WTC11 (cell line): ENCODE measurements at regions not wholly inside any gene's neighbourhood (a gene's known extent, or its start where the extent isn't known, plus 50 kb on each side); places are given as distances from the start of the nearest gene placed in this dataset.

Experiments
- ATAC-seq: fragments of 200-7000 bp; cut with Tn5 transposase; 2 replicates; pipeline ENCODE4 v1.10.0; 2021; ENCODE audit warnings: mild to moderate bottlenecking, moderate library complexity
- CTCF ChIA-PET: fragments of 300-600 bp; sonication (Branson Sonifier 250); formaldehyde crosslinking; loops from one replicate; lab custom pipeline; 2021; ENCODE audit warnings: antibody characterized with exemption; lab: Charles Lee
- POLR2A ChIA-PET: fragments of 350-600 bp; sonication (Branson Sonifier 250); formaldehyde crosslinking; loops from one replicate; lab custom pipeline; 2021; ENCODE audit warnings: antibody characterized with exemption; lab: Charles Lee
- DNase-seq: peaks from one replicate; pipeline ENCODE4 v3.0.0; 2021; ENCODE audit warnings: low spot score
- H3K27ac Mint-ChIP-seq: 2 replicates; pipeline ENCODE4 v1.8.0; 2021; ENCODE audit warnings: mixed read lengths
- H3K27me3 Mint-ChIP-seq: 2 replicates; pipeline ENCODE4 v1.8.0; 2021; ENCODE audit warnings: low read depth, mild to moderate bottlenecking, moderate library complexity, mixed read lengths
- H3K36me3 Mint-ChIP-seq: 2 replicates; pipeline ENCODE4 v1.8.0; 2021; ENCODE audit warnings: mixed read lengths
- H3K4me1 Mint-ChIP-seq: 2 replicates; pipeline ENCODE4 v1.8.0; 2022; ENCODE audit warnings: mixed read lengths
- H3K4me3 Mint-ChIP-seq: 2 replicates; pipeline ENCODE4 v1.8.0; 2021; ENCODE audit warnings: mild to moderate bottlenecking, moderate library complexity, mixed read lengths
- H3K9me3 Mint-ChIP-seq: 2 replicates; pipeline ENCODE4 v1.8.0; 2021; ENCODE audit warnings: mixed read lengths
- CREB1 ChIP-seq: sonication (generic); formaldehyde crosslinking; IDR thresholded peaks from 2 replicates; pipeline ENCODE4 v1.8.0; 2023; ENCODE audit warnings: mild to moderate bottlenecking, missing genetic modification reagents
- GRHL2 ChIP-seq: fragments of 250-450 bp; sonication (Bioruptor Pico); IDR thresholded peaks from 2 replicates; pipeline ENCODE4 v1.8.0; 2022; ENCODE audit warnings: mild to moderate bottlenecking, moderate library complexity; ENCODE audit not compliant: insufficient replicate concordance, severe bottlenecking
- PREB ChIP-seq: sonication (generic); formaldehyde crosslinking; IDR thresholded peaks from 2 replicates; pipeline ENCODE4 v1.8.1; 2022; ENCODE audit warnings: mild to moderate bottlenecking, missing genetic modification reagents, moderate library complexity, borderline replicate concordance
- SMAD3 ChIP-seq: sonication (generic); formaldehyde crosslinking; IDR thresholded peaks from 2 replicates; pipeline ENCODE4 v1.8.0; 2022; ENCODE audit warnings: missing genetic modification reagents, mild to moderate bottlenecking, borderline replicate concordance
- SOX15 ChIP-seq: fragments of 250-450 bp; sonication (Bioruptor Pico); IDR thresholded peaks from 2 replicates; pipeline ENCODE4 v1.9.0; 2021; ENCODE audit warnings: mild to moderate bottlenecking
- TCF7 ChIP-seq: sonication (generic); formaldehyde crosslinking; IDR thresholded peaks from 2 replicates; pipeline ENCODE4 v1.8.0; 2022; ENCODE audit warnings: mild to moderate bottlenecking, low read depth, missing genetic modification reagents, moderate library complexity
- ZNF423 ChIP-seq: fragments of 250-450 bp; sonication (Bioruptor Pico); IDR thresholded peaks from 2 replicates; pipeline ENCODE4 v2.1.2; 2022; ENCODE audit warnings: mild to moderate bottlenecking, moderate library complexity
- ZNF425 ChIP-seq: fragments of 250-450 bp; sonication (Bioruptor Pico); conservative IDR thresholded peaks from 2 replicates; pipeline ENCODE4 v1.9.0; 2021; ENCODE audit warnings: mild to moderate bottlenecking
- ZSCAN18 ChIP-seq: fragments of 250-450 bp; sonication (Bioruptor Pico); IDR thresholded peaks from 2 replicates; pipeline ENCODE4 v2.1.2; 2022; ENCODE audit warnings: mild to moderate bottlenecking, moderate library complexity
- TF ChIP-seq, protein P1 (sequence below): sonication (generic); formaldehyde crosslinking; IDR thresholded peaks from 2 replicates; pipeline ENCODE4 v1.8.0; 2022; ENCODE audit warnings: mild to moderate bottlenecking, missing genetic modification reagents
- TF ChIP-seq, protein P2 (sequence below): sonication (generic); formaldehyde crosslinking; IDR thresholded peaks from 2 replicates; pipeline ENCODE4 v1.8.0; 2023; ENCODE audit warnings: missing genetic modification reagents
- TF ChIP-seq, protein P3 (sequence below): sonication (generic); formaldehyde crosslinking; IDR thresholded peaks from 2 replicates; pipeline ENCODE4 v1.8.0; 2022; ENCODE audit warnings: missing genetic modification reagents

- DNase-seq: no peak
- no peak for ATAC-seq
- POLR2A ChIA-PET: no interaction called here
- H3K27me3 Mint-ChIP-seq: peaks cover 4% of the 10 kb centered on the region; the same call in 1 of the 2 replicates
- CTCF ChIA-PET: no interaction called here
- H3K9me3 Mint-ChIP-seq: peaks cover 6% of the 10 kb centered on the region; the same call in 1 of the 2 replicates
- H3K27ac Mint-ChIP-seq: no peak overlapping the region
- 0 out of 2 replicates have a peak, but pooled peaks cover 5% of the 10 kb centered on the region for H3K4me1 Mint-ChIP-seq
- H3K4me3 Mint-ChIP-seq: no peak overlapping the region
- no peaks in the 10 kb centered on the region for H3K36me3 Mint-ChIP-seq
- TF ChIP-seq ZSCAN18 (CRISPR knock-in tag) (no peak), TCF7 (CRISPR knock-in tag) (no peak), SMAD3 (no peak), ZNF425 (CRISPR knock-in tag) (no peak), GRHL2 (no peak), PREB (CRISPR knock-in tag) (no peak), SOX15 (no peak), ZNF423 (CRISPR knock-in tag) (no peak), CREB1 (no peak)
- TF ChIP-seq, protein P1, sequence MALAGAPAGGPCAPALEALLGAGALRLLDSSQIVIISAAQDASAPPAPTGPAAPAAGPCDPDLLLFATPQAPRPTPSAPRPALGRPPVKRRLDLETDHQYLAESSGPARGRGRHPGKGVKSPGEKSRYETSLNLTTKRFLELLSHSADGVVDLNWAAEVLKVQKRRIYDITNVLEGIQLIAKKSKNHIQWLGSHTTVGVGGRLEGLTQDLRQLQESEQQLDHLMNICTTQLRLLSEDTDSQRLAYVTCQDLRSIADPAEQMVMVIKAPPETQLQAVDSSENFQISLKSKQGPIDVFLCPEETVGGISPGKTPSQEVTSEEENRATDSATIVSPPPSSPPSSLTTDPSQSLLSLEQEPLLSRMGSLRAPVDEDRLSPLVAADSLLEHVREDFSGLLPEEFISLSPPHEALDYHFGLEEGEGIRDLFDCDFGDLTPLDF: no peak
- TF ChIP-seq, protein P2, sequence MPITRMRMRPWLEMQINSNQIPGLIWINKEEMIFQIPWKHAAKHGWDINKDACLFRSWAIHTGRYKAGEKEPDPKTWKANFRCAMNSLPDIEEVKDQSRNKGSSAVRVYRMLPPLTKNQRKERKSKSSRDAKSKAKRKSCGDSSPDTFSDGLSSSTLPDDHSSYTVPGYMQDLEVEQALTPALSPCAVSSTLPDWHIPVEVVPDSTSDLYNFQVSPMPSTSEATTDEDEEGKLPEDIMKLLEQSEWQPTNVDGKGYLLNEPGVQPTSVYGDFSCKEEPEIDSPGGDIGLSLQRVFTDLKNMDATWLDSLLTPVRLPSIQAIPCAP (CRISPR knock-in tag): no peak
These were observed 402.8 kb upstream of the SALL1 start for GRCh38 chr16:51553910-51554309.

GRCh38 chr16:51553314-51553713 lies 402.2 kb upstream of the SALL1 start:
- Mint-ChIP-seq H3K36me3 (no peaks in the 10 kb centered on the region), H3K27me3 (peaks cover 4% of the 10 kb centered on the region; the same call in 1 of the 2 replicates), H3K4me3 (no peak overlapping the region), H3K9me3 (peaks cover 6% of the 10 kb centered on the region; the same call in 1 of the 2 replicates), H3K4me1 (0 out of 2 replicates have a peak, but pooled peaks cover 5% of the 10 kb centered on the region), H3K27ac (no peak overlapping the region)
- ChIA-PET POLR2A (no interaction called here), CTCF (no interaction called here)
- ATAC-seq (no peak), DNase-seq (no peak)
- no peak for TF ChIP-seq ZSCAN18 (CRISPR knock-in tag)
- TF ChIP-seq, protein P3, sequence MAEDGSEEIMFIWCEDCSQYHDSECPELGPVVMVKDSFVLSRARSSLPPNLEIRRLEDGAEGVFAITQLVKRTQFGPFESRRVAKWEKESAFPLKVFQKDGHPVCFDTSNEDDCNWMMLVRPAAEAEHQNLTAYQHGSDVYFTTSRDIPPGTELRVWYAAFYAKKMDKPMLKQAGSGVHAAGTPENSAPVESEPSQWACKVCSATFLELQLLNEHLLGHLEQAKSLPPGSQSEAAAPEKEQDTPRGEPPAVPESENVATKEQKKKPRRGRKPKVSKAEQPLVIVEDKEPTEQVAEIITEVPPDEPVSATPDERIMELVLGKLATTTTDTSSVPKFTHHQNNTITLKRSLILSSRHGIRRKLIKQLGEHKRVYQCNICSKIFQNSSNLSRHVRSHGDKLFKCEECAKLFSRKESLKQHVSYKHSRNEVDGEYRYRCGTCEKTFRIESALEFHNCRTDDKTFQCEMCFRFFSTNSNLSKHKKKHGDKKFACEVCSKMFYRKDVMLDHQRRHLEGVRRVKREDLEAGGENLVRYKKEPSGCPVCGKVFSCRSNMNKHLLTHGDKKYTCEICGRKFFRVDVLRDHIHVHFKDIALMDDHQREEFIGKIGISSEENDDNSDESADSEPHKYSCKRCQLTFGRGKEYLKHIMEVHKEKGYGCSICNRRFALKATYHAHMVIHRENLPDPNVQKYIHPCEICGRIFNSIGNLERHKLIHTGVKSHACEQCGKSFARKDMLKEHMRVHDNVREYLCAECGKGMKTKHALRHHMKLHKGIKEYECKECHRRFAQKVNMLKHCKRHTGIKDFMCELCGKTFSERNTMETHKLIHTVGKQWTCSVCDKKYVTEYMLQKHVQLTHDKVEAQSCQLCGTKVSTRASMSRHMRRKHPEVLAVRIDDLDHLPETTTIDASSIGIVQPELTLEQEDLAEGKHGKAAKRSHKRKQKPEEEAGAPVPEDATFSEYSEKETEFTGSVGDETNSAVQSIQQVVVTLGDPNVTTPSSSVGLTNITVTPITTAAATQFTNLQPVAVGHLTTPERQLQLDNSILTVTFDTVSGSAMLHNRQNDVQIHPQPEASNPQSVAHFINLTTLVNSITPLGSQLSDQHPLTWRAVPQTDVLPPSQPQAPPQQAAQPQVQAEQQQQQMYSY: no peak
